ENCODE measurements at regions not wholly inside any gene's neighbourhood (a gene's known extent, or its start where the extent isn't known, plus 50 kb on each side); places are given as distances from the start of the nearest gene placed in this dataset.

GRCh38 chr3:116553355-116553754, 108.1 kb upstream of the LSAMP start:
- DNase-seq (ENCODE audit: low read depth): no peak
- H3K4me3 ChIP-seq (replicated peaks; ENCODE audit: low read depth, low read length): no peak overlapping the region
- TF ChIP-seq CTCF (IDR thresholded peaks at IDR 0.05; ENCODE audit: low read length, missing control alignments): no peak

DNA sequence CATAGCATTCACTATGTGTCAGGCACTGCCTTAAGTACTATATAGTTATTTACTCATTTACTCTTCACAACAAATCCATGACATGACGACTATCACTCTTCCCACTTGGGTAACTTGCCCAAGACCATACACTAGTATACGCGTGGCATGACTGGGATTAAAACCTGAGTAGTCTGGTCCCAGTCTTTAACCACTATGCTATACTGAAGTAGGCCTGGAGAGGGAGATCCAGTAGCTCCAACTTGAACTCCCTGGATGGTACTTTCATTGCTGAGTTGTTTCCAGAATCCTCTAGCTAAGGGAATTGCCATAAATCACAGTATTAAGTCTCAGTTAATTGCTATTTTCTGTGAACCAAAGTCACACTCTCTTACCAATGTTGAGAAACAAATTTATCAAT, 116.2 kb upstream of the LSAMP start:
- no peak for DNase-seq (ENCODE audit: low read depth)
- TF ChIP-seq CTCF (IDR thresholded peaks at IDR 0.05; ENCODE audit: low read length, missing control alignments): no peak
- no peak overlapping the region for H3K4me3 ChIP-seq (replicated peaks; ENCODE audit: low read depth, low read length)

DNA sequence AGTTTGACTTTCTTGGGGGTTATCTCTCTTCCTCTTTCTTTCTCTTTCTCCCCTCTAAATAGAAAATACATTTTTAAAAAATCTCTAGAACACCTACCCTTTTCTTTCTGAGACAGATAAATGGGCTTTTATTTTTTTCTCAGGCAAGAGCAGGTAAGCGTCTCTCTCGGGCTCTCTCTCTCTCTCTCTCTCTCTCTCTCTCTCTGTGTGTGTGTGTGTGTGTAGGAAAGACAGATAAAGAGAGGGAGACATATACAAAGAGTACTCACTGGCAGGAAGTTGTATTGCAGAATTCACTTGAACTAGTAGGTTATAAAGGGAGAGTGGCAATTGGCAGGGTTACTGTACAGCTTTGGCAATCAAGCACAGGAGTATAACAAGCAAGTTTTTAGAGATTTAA, 118.1 kb upstream of the LSAMP start:
- no peak for DNase-seq (ENCODE audit: low read depth)
- TF ChIP-seq CTCF (IDR thresholded peaks at IDR 0.05; ENCODE audit: low read length, missing control alignments): no peak
- H3K4me3 ChIP-seq (replicated peaks; ENCODE audit: low read depth, low read length): no peak overlapping the region

- TF ChIP-seq CTCF (IDR thresholded peaks at IDR 0.05; ENCODE audit: low read length, missing control alignments): no peak
- no peak for DNase-seq (ENCODE audit: low read depth)
- H3K4me3 ChIP-seq (replicated peaks; ENCODE audit: low read depth, low read length): no peak overlapping the region
Measured at GRCh38 chr3:116566478-116566960, 121.2 kb upstream of the LSAMP start.

- no peak for DNase-seq (ENCODE audit: low read depth)
- TF ChIP-seq CTCF (IDR thresholded peaks at IDR 0.05; ENCODE audit: low read length, missing control alignments): no peak
- no peak overlapping the region for H3K4me3 ChIP-seq (replicated peaks; ENCODE audit: low read depth, low read length)
Measured at GRCh38 chr3:116569611-116570010, 124.3 kb upstream of the LSAMP start.

GRCh38 chr3:116579840-116580239, 129.7 kb upstream of the TUSC7 start:
- H3K4me3 ChIP-seq (replicated peaks; ENCODE audit: low read depth, low read length): no peak overlapping the region
- peak; percentile 1 for DNase-seq (ENCODE audit: low read depth)
- TF ChIP-seq CTCF (IDR thresholded peaks at IDR 0.05; ENCODE audit: low read length, missing control alignments): no peak

GRCh38 chr3:116586285-116586944, 123.2 kb upstream of the TUSC7 start:
- no peak for TF ChIP-seq CTCF (IDR thresholded peaks at IDR 0.05; ENCODE audit: low read length, missing control alignments)
- no peak for DNase-seq (ENCODE audit: low read depth)
- no peak overlapping the region for H3K4me3 ChIP-seq (replicated peaks; ENCODE audit: low read depth, low read length)

Measured in fibroblast of pulmonary artery (primary cell).